ENCODE measurements at regions not wholly inside any gene's neighbourhood (a gene's known extent, or its start where the extent isn't known, plus 50 kb on each side); places are given as distances from the start of the nearest gene placed in this dataset.

GRCh38 chr9:21584890-21585289, 102.8 kb upstream of the IFNE start:
- H3K4me3 ChIP-seq (ENCODE audit: low read depth, low read length), result no peak overlapping the region
- TF ChIP-seq, protein P1, sequence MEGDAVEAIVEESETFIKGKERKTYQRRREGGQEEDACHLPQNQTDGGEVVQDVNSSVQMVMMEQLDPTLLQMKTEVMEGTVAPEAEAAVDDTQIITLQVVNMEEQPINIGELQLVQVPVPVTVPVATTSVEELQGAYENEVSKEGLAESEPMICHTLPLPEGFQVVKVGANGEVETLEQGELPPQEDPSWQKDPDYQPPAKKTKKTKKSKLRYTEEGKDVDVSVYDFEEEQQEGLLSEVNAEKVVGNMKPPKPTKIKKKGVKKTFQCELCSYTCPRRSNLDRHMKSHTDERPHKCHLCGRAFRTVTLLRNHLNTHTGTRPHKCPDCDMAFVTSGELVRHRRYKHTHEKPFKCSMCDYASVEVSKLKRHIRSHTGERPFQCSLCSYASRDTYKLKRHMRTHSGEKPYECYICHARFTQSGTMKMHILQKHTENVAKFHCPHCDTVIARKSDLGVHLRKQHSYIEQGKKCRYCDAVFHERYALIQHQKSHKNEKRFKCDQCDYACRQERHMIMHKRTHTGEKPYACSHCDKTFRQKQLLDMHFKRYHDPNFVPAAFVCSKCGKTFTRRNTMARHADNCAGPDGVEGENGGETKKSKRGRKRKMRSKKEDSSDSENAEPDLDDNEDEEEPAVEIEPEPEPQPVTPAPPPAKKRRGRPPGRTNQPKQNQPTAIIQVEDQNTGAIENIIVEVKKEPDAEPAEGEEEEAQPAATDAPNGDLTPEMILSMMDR (IDR thresholded peaks at IDR 0.05; ENCODE audit: borderline replicate concordance, insufficient read depth, low read depth, low read length), result no peak

- TF ChIP-seq, protein P1 (IDR thresholded peaks at IDR 0.05; ENCODE audit: borderline replicate concordance, insufficient read depth, low read depth, low read length), result no peak
- H3K4me3 ChIP-seq (ENCODE audit: low read depth, low read length), result no peak overlapping the region
These were observed 103.9 kb upstream of the IFNE start for GRCh38 chr9:21585756-21586752.

GRCh38 chr9:21589344-21590056, 107.4 kb upstream of the IFNE start:
- H3K4me3 ChIP-seq (ENCODE audit: low read depth, low read length), result no peak overlapping the region

GRCh38 chr9:21590058-21590996, 108.2 kb upstream of the IFNE start:
- no peak overlapping the region for H3K4me3 ChIP-seq (ENCODE audit: low read depth, low read length)
- TF ChIP-seq, protein P1 (IDR thresholded peaks at IDR 0.05; ENCODE audit: borderline replicate concordance, insufficient read depth, low read depth, low read length), result no peak

More at GRCh38 chr9:21589344-21590056, 107.4 kb upstream of the IFNE start:
- TF ChIP-seq, protein P1 (IDR thresholded peaks at IDR 0.05; ENCODE audit: borderline replicate concordance, insufficient read depth, low read depth, low read length), result no peak

GRCh38 chr9:21591221-21592062, 109.3 kb upstream of the IFNE start:
- H3K4me3 ChIP-seq (ENCODE audit: low read depth, low read length), result no peak overlapping the region
- TF ChIP-seq, protein P1 (IDR thresholded peaks at IDR 0.05; ENCODE audit: borderline replicate concordance, insufficient read depth, low read depth, low read length), result no peak

GRCh38 chr9:21592063-21592338, 109.9 kb upstream of the IFNE start:
- no peak overlapping the region for H3K4me3 ChIP-seq (ENCODE audit: low read depth, low read length)
- TF ChIP-seq, protein P1 (IDR thresholded peaks at IDR 0.05; ENCODE audit: borderline replicate concordance, insufficient read depth, low read depth, low read length), result no peak
